ENCODE measurements at regions not wholly inside any gene's neighbourhood (a gene's known extent, or its start where the extent isn't known, plus 50 kb on each side); places are given as distances from the start of the nearest gene placed in this dataset.
"Not testable (repeated sequence)": the region's sequence is repeated elsewhere in the genome, so short reads cannot be mapped to it uniquely, and the experiment has no call there.

- DNase-seq = no peak
Measured at GRCh38 chr13:75968103-75968838, 332.1 kb downstream of the LMO7 start.

DNA sequence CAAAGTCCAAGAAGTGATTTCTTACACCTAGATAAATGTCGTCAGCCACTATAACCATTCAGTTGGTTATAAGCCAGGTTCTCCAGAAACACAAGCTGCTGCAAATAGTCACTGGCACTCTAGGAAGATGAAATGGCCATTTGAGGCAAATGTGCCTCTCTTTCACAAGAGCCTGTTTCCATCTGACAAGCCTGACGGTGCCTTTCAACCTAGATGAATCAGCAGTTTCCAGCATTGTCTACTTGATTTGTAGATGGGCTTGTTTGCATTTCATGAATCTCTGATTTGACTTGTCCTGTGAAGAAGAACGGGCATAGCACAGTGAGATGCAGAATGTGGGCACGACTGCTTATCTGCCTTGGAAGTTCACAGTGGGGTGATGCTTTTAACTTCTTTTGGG lies 327.2 kb downstream of the LMO7 start:
- DNase-seq = no peak

- DNase-seq = no peak
Measured at GRCh38 chr13:75961911-75962310, 325.8 kb downstream of the LMO7 start.

DNA sequence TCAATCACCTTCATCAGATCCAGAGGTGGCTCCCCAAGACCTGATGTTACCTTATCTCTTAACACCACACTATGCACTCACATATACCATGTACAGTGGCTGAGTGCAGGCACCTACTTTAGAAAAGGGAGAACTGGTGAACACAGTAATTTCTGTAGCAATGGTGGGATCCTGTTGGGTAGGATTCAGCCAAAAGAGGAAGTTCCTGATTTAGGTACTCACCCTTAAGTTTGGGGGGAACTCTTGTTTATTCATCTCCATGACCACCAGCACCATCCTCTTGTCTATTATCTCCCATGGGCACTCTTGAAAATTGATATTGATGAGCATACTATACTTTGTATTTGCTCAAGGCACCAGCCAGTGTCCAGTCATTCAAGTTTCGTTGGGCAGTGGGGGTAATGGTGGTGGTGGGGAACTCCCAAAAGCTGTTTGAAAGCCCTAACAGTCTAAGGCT lies 324.4 kb downstream of the LMO7 start:
- no peak for DNase-seq

DNA sequence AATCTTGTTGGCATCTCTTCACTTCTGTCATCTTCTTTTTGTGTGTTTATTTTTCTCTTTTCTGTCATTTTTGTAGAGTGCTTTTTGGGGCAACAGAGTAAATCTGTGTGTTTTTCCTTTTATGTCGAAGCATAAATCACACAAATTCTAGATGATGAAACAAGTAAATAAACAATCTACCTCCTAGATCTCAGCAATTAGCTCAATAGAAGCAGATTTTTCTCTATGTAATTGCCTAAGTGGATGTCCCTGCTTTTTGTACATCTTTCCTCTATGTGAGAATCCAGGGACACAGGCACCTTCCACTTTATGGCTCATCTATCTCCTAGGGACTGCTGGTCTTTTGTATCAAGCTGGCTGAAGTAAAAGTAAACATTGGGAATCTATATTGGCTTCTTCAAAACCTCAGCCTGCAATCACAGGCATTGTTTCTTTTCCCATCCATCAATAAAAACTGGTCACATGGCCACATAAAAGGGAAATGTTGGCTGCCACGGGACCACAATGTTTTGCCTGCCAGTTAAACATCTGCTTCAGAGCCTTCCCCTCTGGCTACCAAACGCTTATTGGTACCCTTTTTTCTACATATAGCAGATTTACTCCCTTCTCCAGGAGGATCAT lies 323.8 kb downstream of the LMO7 start:
- DNase-seq = no peak

DNA sequence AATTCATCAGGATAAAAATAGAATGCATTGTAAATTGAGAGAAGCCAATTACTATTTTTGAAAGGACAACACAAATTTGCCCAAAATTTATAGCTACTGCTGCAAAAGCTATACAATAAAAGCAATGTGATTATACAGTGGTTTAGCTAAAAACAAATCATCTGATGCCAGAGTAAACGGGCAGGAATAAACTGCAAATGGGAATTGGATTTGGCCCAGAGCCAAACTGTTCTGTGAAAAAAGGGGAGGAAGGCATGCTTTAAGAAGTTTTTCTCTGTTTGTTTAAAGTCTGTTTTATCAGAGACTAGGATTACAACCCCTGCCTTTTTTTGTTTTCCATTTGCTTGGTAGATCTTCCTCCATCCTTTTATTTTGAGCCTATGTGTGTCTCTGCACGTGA lies 317.5 kb downstream of the LMO7 start:
- DNase-seq = not testable (repeated sequence)

DNA sequence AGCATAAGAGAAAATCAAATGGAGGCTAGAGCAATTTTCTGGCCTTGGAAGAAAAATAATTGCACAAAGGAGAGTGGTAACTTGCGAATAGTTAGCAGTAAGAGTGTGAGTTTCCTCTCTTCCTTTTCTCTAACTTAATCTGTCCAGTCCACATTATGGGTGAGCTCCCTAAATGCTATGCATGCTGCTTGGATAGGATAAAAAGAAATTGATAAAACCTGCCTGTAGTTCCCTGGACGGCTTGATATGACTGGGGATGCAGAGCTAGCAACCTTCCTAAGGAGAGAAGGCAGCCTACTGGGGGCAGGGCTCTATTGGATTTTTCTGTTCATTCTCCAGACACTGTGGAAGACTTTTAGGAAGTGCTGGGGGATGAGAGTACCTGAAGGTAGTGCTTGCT lies 311.3 kb downstream of the LMO7 start:
- DNase-seq = no peak

- no peak for DNase-seq
Measured at GRCh38 chr13:75946536-75947284, 310.6 kb downstream of the LMO7 start.

GRCh38 chr13:75945841-75946482 lies 309.8 kb downstream of the LMO7 start:
- DNase-seq = no peak

DNA sequence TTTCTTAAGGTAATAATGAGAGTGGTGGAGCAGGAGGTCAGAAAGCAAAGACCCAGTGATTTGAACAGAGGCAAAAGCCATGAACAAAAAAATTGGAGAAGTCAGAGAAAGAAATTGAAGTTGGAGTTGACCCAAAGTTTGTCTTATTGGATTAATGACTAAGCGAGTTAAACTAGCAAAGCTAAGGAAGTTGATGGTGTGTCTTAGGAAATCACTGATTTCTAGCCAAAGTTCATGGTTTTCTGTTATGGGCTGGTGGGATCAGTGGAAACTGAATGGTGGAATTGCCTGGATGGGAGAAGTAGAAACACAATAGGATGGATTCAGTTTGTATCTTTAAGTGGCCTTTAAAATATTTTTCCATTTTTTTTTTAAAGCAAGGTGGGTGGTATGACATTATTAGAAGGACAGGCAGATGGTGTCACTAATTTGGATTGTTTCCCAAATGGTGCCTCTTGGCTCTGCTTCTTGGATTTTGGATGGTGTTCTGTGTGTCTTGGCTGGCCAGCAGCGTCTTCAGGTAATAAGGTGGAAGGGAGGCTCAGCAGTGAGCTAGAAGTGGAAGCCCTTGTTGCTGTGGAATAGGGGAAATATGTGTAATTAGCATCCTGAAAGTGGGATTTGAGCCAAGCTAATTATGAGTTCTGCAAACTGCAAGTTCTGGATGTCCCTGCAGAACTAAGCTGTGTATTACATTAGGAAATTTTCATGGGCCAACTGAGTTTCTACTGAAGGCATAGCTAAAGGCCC lies 302.9 kb downstream of the LMO7 start:
- no peak for DNase-seq

- DNase-seq = no peak
Measured at GRCh38 chr13:75936791-75937190, 300.7 kb downstream of the LMO7 start.

DNA sequence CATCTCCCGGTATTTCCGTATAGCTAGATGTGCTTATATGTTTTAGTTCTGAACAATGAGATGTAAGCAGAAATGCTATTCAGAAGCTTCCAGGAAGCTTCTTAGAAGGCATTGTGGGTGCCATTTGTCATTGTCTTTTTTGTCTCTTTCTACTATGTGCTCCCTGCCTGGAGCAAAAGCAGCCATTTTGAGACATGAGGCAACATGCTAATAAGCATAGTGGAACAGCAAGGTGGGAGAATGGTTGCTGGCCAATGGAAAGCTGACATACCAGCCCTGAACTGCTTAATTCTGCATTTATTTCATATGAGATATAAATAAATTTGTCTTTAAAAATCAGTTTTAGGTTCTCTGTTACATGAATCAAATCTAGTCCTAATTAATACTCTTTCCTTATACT lies 299.7 kb downstream of the LMO7 start:
- no peak for DNase-seq

GRCh38 chr13:75934889-75935288 lies 298.8 kb downstream of the LMO7 start:
- DNase-seq = no peak

- DNase-seq = no peak
Measured at GRCh38 chr13:75932636-75933035, 296.5 kb downstream of the LMO7 start.

- no peak for DNase-seq
Measured at GRCh38 chr13:75931116-75931515, 295.0 kb downstream of the LMO7 start.

GRCh38 chr13:75929076-75929475 lies 292.9 kb downstream of the LMO7 start:
- DNase-seq = no peak

- no peak for DNase-seq
Measured at GRCh38 chr13:75927183-75927669, 291.1 kb downstream of the LMO7 start.

DNA sequence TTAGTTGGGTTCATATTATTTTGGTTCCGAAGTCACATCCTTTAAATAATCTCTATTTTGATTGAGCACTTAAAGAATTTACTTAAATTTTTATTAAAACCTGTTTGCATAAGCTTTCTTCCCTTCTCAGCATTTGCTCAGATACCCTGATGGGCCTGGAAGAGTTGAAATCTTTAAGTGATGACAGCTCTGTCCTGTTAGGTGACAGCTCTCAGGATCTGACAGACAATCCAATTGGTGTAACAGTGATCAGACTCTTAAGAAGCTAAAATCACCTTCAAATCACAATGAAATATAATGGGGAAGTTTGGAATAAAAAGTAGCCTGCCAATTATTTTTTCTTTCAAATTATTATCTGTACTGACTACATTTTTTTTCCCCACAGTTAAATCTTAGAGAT lies 284.4 kb downstream of the LMO7 start:
- no peak for DNase-seq

DNA sequence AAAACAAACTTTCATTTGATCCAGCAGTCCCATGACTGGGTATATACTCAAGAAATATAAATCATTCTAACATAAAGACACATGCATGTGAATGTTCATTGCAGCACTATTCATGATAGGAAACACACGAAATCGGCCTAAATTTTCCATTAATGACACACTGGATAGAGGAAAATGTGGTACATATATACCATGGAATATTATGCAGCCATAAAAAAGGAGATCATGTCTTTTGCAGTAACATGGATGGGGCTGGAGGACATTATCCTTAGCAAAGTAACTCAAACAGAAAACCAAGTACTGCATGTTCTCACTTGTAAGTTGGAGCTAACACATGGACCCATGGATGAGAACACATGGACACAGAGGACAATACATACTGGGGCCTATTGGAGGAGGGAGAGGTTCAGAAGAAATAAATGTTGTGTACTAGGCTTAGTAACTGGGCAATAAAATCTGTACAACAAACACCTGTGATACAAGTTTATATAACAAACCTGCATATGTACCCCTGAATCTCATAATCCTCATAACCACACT lies 283.6 kb downstream of the LMO7 start:
- DNase-seq = no peak

DNA sequence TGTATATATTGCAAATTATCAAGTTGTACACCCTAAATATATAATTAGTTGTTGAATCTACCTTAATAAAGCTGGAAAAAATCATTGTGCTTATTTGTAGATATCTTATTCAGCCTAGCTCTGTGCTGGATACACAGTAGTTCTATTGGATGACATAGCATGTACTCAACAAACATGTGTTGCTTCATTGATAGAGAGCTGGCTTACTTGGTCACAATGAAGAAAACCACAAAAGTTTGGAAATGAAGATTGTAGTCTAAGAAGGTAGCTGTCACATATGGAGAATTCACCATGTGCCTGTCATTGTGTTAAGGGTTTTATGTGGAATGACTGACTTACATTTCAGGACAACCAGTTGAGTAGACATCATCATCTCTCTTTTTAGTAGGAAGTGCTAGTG lies 278.9 kb downstream of the LMO7 start:
- no peak for DNase-seq

DNA sequence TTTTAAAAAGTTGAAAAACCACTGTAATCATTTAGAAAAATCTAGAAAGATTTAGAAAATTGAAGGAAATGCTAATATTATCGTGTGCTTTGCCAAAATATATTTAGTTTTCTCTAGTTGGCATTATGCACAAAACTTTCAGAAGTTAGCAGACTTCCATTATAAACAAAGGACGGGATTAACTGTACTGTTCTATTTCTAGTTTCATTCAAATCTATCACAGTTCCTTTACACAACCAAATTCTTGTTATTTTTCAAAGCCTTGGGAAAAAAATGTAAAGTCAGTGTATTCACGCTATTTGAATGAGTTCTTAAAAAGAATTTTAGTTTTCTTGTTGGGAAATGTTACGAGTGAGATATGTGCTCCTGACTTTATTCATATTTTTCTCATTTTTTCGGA lies 277.8 kb downstream of the LMO7 start:
- no peak for DNase-seq

GRCh38 chr13:75910591-75910990 lies 274.5 kb downstream of the LMO7 start:
- DNase-seq = no peak
